ENCODE measurements at regions not wholly inside any gene's neighbourhood (a gene's known extent, or its start where the extent isn't known, plus 50 kb on each side); places are given as distances from the start of the nearest gene placed in this dataset.

DNA sequence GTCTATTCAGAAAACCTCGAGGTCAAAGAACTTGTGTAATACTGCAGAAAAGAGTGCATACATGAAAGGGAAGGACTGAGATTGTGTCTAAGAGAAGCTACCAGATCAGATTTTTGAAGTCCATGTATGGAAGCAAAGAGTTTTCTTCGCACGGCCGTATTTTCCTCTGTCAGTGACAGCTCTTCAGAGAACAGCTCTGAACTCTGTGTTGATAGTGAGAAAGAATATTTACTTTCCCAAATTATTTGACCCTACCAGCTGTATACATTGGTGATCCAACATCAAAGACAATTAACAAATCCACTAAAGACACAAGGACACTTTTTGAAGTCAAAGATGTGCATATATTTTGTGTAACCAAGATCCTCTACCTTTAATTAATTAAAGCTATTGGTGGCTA, 107.8 kb upstream of the PSMD7 start:
- TF ChIP-seq, protein P1, sequence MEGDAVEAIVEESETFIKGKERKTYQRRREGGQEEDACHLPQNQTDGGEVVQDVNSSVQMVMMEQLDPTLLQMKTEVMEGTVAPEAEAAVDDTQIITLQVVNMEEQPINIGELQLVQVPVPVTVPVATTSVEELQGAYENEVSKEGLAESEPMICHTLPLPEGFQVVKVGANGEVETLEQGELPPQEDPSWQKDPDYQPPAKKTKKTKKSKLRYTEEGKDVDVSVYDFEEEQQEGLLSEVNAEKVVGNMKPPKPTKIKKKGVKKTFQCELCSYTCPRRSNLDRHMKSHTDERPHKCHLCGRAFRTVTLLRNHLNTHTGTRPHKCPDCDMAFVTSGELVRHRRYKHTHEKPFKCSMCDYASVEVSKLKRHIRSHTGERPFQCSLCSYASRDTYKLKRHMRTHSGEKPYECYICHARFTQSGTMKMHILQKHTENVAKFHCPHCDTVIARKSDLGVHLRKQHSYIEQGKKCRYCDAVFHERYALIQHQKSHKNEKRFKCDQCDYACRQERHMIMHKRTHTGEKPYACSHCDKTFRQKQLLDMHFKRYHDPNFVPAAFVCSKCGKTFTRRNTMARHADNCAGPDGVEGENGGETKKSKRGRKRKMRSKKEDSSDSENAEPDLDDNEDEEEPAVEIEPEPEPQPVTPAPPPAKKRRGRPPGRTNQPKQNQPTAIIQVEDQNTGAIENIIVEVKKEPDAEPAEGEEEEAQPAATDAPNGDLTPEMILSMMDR (IDR thresholded peaks at IDR 0.05; ENCODE audit: low read length), result no peak
- TF ChIP-seq EZH2 (IDR thresholded peaks at IDR 0.05; ENCODE audit: borderline replicate concordance, low read length), result no peak
